MM.1S (cell line): ENCODE measurements at regions not wholly inside any gene's neighbourhood (a gene's known extent, or its start where the extent isn't known, plus 50 kb on each side); places are given as distances from the start of the nearest gene placed in this dataset.

Source experiments
- DNase-seq: peaks from one replicate; pipeline ENCODE4 v3.0.0-alpha.2; 2015
- H2AFZ ChIP-seq: fragments of 300-600 bp; sonication (generic); 2 replicates; pipeline ENCODE4 v1.6.0; 2016; ENCODE audit warnings: antibody characterized with exemption, low read length
- H3F3A ChIP-seq: fragments of 300-600 bp; sonication (generic); 2 replicates; pipeline ENCODE4 v1.6.1; 2016; ENCODE audit warnings: mild to moderate bottlenecking, antibody characterized with exemption, low read length, moderate library complexity, mixed read lengths; ENCODE audit not compliant: insufficient read depth
- H3K27ac ChIP-seq: fragments of 300-600 bp; sonication (generic); 2 replicates; pipeline ENCODE4 v1.5.1; 2016; ENCODE audit warnings: mild to moderate bottlenecking, low read length
- H3K27me3 ChIP-seq: fragments of 300-600 bp; sonication (generic); replicated peaks from 2 replicates; pipeline ENCODE4 v1.6.0; 2016; ENCODE audit warnings: low read length; ENCODE audit not compliant: insufficient read depth
- H3K36me3 ChIP-seq: fragments of 300-600 bp; sonication (generic); replicated peaks from 2 replicates; pipeline ENCODE4 v1.6.1; 2016; ENCODE audit warnings: mild to moderate bottlenecking, low read length, mixed read lengths; ENCODE audit not compliant: insufficient read depth
- H3K4me1 ChIP-seq: fragments of 300-600 bp; sonication (generic); 2 replicates; pipeline ENCODE4 v1.6.1; 2016; ENCODE audit warnings: low read length, mixed read lengths
- H3K4me2 ChIP-seq: fragments of 300-600 bp; sonication (generic); 2 replicates; pipeline ENCODE4 v1.6.0; 2016; ENCODE audit warnings: low read depth, low read length
- H3K4me3 ChIP-seq: fragments of 300-600 bp; sonication (generic); 2 replicates; pipeline ENCODE4 v1.5.1; 2016; ENCODE audit warnings: low read length, mixed read lengths
- H3K79me2 ChIP-seq: fragments of 300-600 bp; sonication (generic); 2 replicates; pipeline ENCODE4 v1.6.1; 2016; ENCODE audit warnings: mixed run types, low read length, mixed read lengths
- H3K9ac ChIP-seq: fragments of 300-600 bp; sonication (generic); 2 replicates; pipeline ENCODE4 v1.6.1; 2016; ENCODE audit warnings: low read length, mixed read lengths
- H3K9me2 ChIP-seq: fragments of 300-600 bp; sonication (generic); replicated peaks from 2 replicates; pipeline ENCODE4 v1.6.1; 2016; ENCODE audit warnings: mild to moderate bottlenecking, low read length, mixed read lengths; ENCODE audit not compliant: insufficient read depth
- H3K9me3 ChIP-seq: fragments of 300-600 bp; sonication (generic); replicated peaks from 2 replicates; pipeline ENCODE4 v1.6.1; 2016; ENCODE audit warnings: mild to moderate bottlenecking, low read length, mixed read lengths; ENCODE audit not compliant: insufficient read depth
- H4K20me1 ChIP-seq: fragments of 300-600 bp; sonication (generic); 2 replicates; pipeline ENCODE4 v1.6.1; 2016; ENCODE audit warnings: mild to moderate bottlenecking, low read length, moderate library complexity, mixed read lengths; ENCODE audit not compliant: insufficient read depth
- CTCF ChIP-seq: fragments of 300-600 bp; sonication (generic); IDR thresholded peaks from 2 replicates; pipeline ENCODE4 v1.5.1; 2016; ENCODE audit warnings: antibody characterized with exemption, low read length, mixed read lengths
- EZH2 ChIP-seq: fragments of 300-600 bp; sonication (generic); optimal IDR thresholded peaks from 2 replicates; pipeline ENCODE3; 2017; ENCODE audit warnings: low read depth, mild to moderate bottlenecking, antibody characterized with exemption, low read length, mixed read lengths
- EZH2phosphoT487 ChIP-seq: fragments of 300-600 bp; sonication (generic); IDR thresholded peaks from 2 replicates; pipeline ENCODE4 v1.6.1; 2018; ENCODE audit warnings: antibody characterized with exemption, low read length

GRCh38 chr11:25742800-25743199, 589.1 kb upstream of the ANO3 start:
- no peak overlapping the region for H3K4me2 ChIP-seq
- H3K9me3 ChIP-seq = no peaks in the 10 kb centered on the region
- H3K36me3 ChIP-seq = no peaks in the 10 kb centered on the region
- H3K27me3 ChIP-seq = no peaks in the 10 kb centered on the region
- H2AFZ ChIP-seq = no peak overlapping the region
- no peak overlapping the region for H3K4me3 ChIP-seq
- H3K79me2 ChIP-seq = no peaks in the 10 kb centered on the region
- TF ChIP-seq EZH2 (no peak), EZH2phosphoT487 (no peak)
- H3K27ac ChIP-seq = no peak overlapping the region
- H3K9me2 ChIP-seq = no peaks in the 10 kb centered on the region
- no peaks in the 10 kb centered on the region for H3F3A ChIP-seq
- H3K4me1 ChIP-seq = 0 out of 2 replicates have a peak, but pooled peaks cover 4% of the 10 kb centered on the region
- no peaks in the 10 kb centered on the region for H4K20me1 ChIP-seq
- H3K9ac ChIP-seq = no peak overlapping the region
- no peak for DNase-seq

DNA sequence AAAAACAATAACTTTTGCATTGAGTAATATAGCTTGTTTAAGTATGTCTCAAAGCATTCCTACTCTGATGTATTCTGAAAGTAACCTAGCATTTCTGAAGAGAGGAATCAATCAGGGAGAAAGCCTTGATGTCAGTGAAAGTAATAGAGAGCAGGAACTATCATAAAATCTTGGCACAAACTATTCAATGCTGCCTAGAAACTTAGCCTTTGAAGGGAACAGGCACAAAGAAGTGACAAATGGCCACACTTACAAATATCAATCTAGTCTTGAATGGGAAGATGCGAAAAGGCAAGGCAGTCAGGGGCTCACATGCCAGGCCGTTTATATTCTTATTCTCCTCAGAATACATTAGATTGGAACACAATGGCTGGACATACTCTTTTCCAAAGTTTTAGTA, 576.5 kb upstream of the ANO3 start:
- Histone ChIP-seq H3K36me3 (no peaks in the 10 kb centered on the region), H3K9me3 (no peaks in the 10 kb centered on the region), H3K4me1 (no peaks in the 10 kb centered on the region), H3K9ac (no peak overlapping the region), H3K4me3 (no peak overlapping the region), H3K27ac (no peak overlapping the region), H4K20me1 (no peaks in the 10 kb centered on the region), H3F3A (no peaks in the 10 kb centered on the region), H3K9me2 (no peaks in the 10 kb centered on the region), H2AFZ (no peak overlapping the region), H3K4me2 (no peak overlapping the region), H3K79me2 (no peaks in the 10 kb centered on the region), H3K27me3 (no peaks in the 10 kb centered on the region)
- TF ChIP-seq CTCF (no peak), EZH2phosphoT487 (no peak), EZH2 (no peak)
- DNase-seq = no peak

GRCh38 chr11:25755918-25756584, 575.9 kb upstream of the ANO3 start:
- Histone ChIP-seq H3K4me3 (no peak overlapping the region), H3K9ac (no peak overlapping the region)
- TF ChIP-seq EZH2phosphoT487 (no peak), EZH2 (no peak), CTCF (no peak)

GRCh38 chr11:25758145-25758661, 573.7 kb upstream of the ANO3 start:
- Histone ChIP-seq H3K27ac (no peak overlapping the region), H3K9me2 (no peaks in the 10 kb centered on the region), H3K4me2 (no peak overlapping the region), H3F3A (no peaks in the 10 kb centered on the region), H3K79me2 (no peaks in the 10 kb centered on the region), H3K36me3 (no peaks in the 10 kb centered on the region), H3K4me3 (no peak overlapping the region), H3K9me3 (no peaks in the 10 kb centered on the region), H3K9ac (no peak overlapping the region), H3K4me1 (no peaks in the 10 kb centered on the region), H2AFZ (no peak overlapping the region), H3K27me3 (no peaks in the 10 kb centered on the region), H4K20me1 (no peaks in the 10 kb centered on the region)
- no peak for TF ChIP-seq EZH2phosphoT487
- no peak for TF ChIP-seq CTCF
- no peak for TF ChIP-seq EZH2
- no peak for DNase-seq

More at GRCh38 chr11:25755918-25756584, 575.9 kb upstream of the ANO3 start:
- no peaks in the 10 kb centered on the region for H4K20me1 ChIP-seq
- H3K36me3 ChIP-seq = no peaks in the 10 kb centered on the region
- no peak overlapping the region for H3K4me2 ChIP-seq
- H3K9me3 ChIP-seq = no peaks in the 10 kb centered on the region
- H3F3A ChIP-seq = no peaks in the 10 kb centered on the region
- no peak overlapping the region for H2AFZ ChIP-seq
- no peaks in the 10 kb centered on the region for H3K9me2 ChIP-seq
- H3K79me2 ChIP-seq = no peaks in the 10 kb centered on the region
- H3K4me1 ChIP-seq = no peaks in the 10 kb centered on the region
- no peak for DNase-seq
- H3K27ac ChIP-seq = no peak overlapping the region
- no peaks in the 10 kb centered on the region for H3K27me3 ChIP-seq
